Suprapubic skin (tissue), 4 donors: ENCODE measurements at regions not wholly inside any gene's neighbourhood (a gene's known extent, or its start where the extent isn't known, plus 50 kb on each side); places are given as distances from the start of the nearest gene placed in this dataset.

Experiments used
- EP300 ChIP-seq: sonication (generic); formaldehyde crosslinking; IDR thresholded peaks from one replicate; pipeline ENCODE4 v1.6.1; 2017; ENCODE audit warnings: antibody characterized with exemption
- POLR2A ChIP-seq, 2 donors: fragments of 450-650 bp; IDR thresholded peaks; one replicate each; pipeline ENCODE4 v1.6.1; 2017; ENCODE audit warnings: antibody characterized with exemption in 2 of 2, mild to moderate bottlenecking in 2 of 2, moderate library complexity in 2 of 2
- POLR2AphosphoS5 ChIP-seq, 3 donors: sonication (generic); formaldehyde crosslinking; IDR thresholded peaks; one replicate each; pipeline ENCODE4 v1.6.1; 2017; ENCODE audit warnings: antibody characterized with exemption in 3 of 3
- TF ChIP-seq, protein P1 (sequence below), 2 donors: fragments of 200-600 bp in 1 of 2; fragments of 450-650 bp in 1 of 2; sonication (generic) in 1 of 2; IDR thresholded peaks; one replicate each; pipeline ENCODE4 v1.5.1; 2016 to 2019; ENCODE audit warnings: antibody characterized with exemption in 2 of 2, mild to moderate bottlenecking in 1 of 2, moderate library complexity in 1 of 2

DNA sequence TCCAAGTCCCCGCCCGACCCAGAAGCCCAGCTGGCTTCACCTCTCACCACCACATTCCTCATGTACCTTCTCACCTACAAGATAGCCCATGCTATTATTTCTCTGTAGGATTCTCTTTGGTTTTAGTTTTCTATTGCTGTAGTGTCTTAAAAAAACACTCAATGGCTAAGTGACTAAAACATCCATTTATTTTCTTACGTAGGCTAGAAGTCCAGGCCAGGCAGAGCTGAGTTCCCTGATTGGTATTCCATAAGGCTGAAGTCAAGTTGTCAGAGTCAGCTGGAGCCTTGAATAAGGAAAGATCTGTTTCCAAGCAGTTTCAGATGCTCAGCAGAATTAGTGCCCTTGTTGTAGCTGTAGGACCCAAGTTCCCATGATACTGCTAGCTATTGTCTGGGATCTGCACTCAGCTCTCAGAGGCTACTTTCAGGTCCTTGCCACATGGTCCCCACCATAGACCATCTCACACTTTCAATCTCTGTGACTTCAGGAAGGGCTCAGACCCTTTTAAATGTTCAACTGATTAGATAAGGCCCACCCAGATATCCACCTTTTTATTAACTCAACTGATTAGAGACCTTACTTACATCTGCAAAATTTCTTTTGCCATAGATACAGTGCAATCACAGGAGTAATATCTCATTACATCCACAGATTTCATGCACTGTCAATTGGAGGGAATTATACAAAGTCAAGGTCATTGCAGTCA lies 371.0 kb downstream of the TGFB2 start:
- TF ChIP-seq, protein P1, sequence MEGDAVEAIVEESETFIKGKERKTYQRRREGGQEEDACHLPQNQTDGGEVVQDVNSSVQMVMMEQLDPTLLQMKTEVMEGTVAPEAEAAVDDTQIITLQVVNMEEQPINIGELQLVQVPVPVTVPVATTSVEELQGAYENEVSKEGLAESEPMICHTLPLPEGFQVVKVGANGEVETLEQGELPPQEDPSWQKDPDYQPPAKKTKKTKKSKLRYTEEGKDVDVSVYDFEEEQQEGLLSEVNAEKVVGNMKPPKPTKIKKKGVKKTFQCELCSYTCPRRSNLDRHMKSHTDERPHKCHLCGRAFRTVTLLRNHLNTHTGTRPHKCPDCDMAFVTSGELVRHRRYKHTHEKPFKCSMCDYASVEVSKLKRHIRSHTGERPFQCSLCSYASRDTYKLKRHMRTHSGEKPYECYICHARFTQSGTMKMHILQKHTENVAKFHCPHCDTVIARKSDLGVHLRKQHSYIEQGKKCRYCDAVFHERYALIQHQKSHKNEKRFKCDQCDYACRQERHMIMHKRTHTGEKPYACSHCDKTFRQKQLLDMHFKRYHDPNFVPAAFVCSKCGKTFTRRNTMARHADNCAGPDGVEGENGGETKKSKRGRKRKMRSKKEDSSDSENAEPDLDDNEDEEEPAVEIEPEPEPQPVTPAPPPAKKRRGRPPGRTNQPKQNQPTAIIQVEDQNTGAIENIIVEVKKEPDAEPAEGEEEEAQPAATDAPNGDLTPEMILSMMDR (IDR thresholded peaks at IDR 0.05): no peak
- TF ChIP-seq POLR2A (IDR thresholded peaks at IDR 0.05) (no peak), EP300 (no peak), POLR2AphosphoS5 (IDR thresholded peaks at IDR 0.05) (no peak)
